ENCODE measurements at regions not wholly inside any gene's neighbourhood (a gene's known extent, or its start where the extent isn't known, plus 50 kb on each side); places are given as distances from the start of the nearest gene placed in this dataset.

DNA sequence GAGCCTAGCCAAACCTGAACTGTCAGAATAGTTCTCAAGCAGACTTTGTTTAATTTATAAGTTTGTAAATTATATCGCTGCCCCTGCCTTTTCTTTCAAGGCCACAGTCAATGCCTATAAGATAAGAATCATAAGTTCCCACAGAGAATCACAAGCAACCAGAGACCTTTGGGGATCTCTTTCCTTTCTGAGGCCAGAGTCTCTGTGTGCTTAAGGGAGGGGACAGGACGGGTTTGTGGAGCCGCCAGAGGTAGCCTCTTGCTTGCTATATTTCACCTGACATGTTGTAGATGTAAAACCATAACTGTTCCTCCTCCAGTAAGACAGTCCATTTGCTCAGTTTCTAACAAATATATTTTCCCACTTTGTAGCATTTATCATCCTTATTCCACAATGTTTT lies 458.8 kb downstream of the RFC3 start:
- TF ChIP-seq, protein P1, sequence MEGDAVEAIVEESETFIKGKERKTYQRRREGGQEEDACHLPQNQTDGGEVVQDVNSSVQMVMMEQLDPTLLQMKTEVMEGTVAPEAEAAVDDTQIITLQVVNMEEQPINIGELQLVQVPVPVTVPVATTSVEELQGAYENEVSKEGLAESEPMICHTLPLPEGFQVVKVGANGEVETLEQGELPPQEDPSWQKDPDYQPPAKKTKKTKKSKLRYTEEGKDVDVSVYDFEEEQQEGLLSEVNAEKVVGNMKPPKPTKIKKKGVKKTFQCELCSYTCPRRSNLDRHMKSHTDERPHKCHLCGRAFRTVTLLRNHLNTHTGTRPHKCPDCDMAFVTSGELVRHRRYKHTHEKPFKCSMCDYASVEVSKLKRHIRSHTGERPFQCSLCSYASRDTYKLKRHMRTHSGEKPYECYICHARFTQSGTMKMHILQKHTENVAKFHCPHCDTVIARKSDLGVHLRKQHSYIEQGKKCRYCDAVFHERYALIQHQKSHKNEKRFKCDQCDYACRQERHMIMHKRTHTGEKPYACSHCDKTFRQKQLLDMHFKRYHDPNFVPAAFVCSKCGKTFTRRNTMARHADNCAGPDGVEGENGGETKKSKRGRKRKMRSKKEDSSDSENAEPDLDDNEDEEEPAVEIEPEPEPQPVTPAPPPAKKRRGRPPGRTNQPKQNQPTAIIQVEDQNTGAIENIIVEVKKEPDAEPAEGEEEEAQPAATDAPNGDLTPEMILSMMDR (conservative IDR thresholded peaks at IDR 0.05; ENCODE audit: low read depth) = no peak
- H3K27ac ChIP-seq = no peak overlapping the region
- DNase-seq (ENCODE audit: low spot score) = no peak
- ChIA-PET CTCF (no interaction called here), POLR2A (ENCODE audit: low non-redundant PET) (no interaction called here)

DNA sequence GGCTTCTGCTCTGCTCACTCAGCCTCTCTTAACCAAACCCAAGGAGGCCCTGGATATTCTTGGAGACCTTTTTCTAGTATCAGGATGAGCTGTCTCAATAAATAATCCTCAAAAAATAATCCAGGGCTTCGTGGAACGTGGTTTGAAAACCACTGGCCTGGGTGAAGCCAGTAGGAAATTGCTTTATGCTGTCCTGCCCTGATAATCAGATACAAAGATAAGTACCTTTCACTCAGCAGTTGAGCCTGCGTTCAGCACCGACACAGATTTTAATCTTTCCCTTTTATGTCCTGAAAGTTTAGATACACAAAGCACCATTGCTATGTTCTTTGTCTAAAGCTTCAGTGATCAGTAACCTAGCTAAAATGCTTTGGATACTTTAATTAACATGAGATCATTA lies 460.0 kb downstream of the RFC3 start:
- ChIA-PET POLR2A (ENCODE audit: low non-redundant PET) (no interaction called here), CTCF (no interaction called here)
- no peak for DNase-seq (ENCODE audit: low spot score)
- no peak overlapping the region for H3K27ac ChIP-seq
- TF ChIP-seq, protein P1 (conservative IDR thresholded peaks at IDR 0.05; ENCODE audit: low read depth) = no peak

DNA sequence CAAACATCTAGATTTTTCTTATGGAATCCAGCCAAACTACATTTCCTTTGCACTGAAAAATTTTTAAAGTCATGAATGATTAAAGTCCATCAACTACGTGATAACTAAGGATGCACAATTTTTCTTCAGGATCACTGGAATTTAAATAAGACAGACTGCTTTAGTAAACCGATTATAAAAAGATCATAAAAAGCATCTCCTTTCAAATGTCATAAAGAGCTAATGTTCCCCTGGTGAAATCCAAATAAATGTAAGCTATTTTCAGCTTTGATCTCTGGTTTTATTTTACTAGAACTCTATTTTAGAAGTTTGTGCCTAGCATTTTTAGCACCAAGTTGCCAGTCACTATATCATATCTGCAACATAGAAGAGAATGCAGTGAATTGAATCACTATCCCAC lies 460.8 kb downstream of the RFC3 start:
- ChIA-PET POLR2A (ENCODE audit: low non-redundant PET) (no interaction called here), CTCF (interaction anchor here (0.5 kb wide), 1 partner anchor 44 kb away, joined by 5 read pairs; no protein-coding TSS in a partner anchor)
- TF ChIP-seq, protein P1 (conservative IDR thresholded peaks at IDR 0.05; ENCODE audit: low read depth) = no peak
- no peak for DNase-seq (ENCODE audit: low spot score)
- H3K27ac ChIP-seq = no peak overlapping the region

DNA sequence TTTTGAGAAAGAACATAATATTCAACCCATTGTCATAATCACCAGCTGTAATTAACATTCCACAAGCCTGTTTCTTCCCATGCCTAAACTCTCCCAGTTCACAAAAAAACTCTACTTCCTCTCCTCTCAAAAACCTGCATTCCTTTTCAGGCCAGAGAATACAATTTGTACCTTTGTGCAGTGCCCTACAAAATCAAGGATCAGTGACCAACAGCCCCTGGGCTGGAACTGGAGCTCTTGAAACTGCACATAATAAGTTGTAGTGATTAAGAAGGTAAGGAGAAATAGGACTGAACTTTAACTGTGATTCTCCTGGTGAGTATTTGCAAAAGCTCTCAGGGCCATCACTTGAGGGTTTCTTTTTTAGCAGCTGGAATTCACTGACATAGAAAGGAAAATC lies 472.7 kb downstream of the RFC3 start:
- no peak overlapping the region for H3K27ac ChIP-seq
- CTCF ChIA-PET = no interaction called here
- TF ChIP-seq, protein P1 (conservative IDR thresholded peaks at IDR 0.05; ENCODE audit: low read depth) = no peak
- POLR2A ChIA-PET (ENCODE audit: low non-redundant PET) = interaction anchor here (0.6 kb wide), 1 partner anchor 16 kb away, joined by 3 read pairs; no protein-coding TSS in a partner anchor
- no peak for DNase-seq (ENCODE audit: low spot score)

DNA sequence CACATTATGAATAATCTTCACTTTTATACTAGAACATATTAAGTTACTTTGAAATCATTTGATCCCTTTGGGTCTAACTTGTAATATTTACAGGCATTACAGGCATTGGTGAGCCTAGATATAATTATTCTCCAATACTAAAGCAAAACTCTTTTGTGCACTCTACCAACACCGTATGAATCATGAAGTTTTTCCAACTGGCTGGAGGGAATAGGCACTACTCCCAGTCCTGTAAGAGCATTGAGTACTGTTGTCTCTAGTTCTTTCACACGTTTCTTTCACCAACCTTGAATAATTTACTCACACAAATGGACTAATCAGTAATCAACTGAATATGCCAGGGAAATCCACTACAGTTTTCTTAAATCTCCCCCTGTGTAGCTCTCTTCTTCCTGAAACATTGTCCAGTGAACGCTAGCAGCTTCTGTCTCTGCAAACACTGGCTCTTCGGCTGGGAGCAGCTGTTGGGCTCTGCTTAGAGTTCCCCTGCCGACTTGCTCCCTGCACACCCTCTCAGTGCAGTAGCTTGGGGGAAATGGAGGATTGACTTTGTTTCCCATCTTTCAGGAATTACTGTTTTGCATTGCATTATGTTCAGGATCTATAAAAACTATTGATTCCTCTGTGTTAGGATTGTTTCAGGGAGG lies 476.7 kb downstream of the RFC3 start:
- H3K27ac ChIP-seq = no peak overlapping the region
- ChIA-PET POLR2A (ENCODE audit: low non-redundant PET) (no interaction called here), CTCF (no interaction called here)
- no peak for DNase-seq (ENCODE audit: low spot score)
- TF ChIP-seq, protein P1 (conservative IDR thresholded peaks at IDR 0.05; ENCODE audit: low read depth) = no peak

DNA sequence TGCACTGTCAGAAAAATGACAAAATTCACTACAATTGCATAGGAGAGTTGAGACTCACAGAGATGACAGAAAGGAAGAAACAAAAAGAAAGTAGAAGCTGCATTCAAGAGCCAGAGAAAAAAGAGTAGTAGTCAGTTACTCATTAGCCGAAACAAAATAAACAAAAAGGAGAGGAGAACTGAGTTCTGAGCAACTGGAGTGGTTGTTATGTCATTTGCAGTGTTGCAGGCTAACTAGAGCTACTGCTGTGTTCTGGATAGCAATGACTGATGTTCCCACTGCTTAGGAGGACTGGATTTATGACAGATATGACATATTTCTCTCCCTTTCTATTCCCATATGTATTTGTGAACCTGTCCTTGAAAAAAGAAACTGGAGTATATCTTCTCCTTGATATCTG lies 482.6 kb downstream of the RFC3 start:
- POLR2A ChIA-PET (ENCODE audit: low non-redundant PET) = no interaction called here
- DNase-seq (ENCODE audit: low spot score) = no peak

More for the DNA sequence above, 482.6 kb downstream of the RFC3 start:
- H3K27ac ChIP-seq = no peak overlapping the region
- CTCF ChIA-PET = no interaction called here
- TF ChIP-seq, protein P1 (conservative IDR thresholded peaks at IDR 0.05; ENCODE audit: low read depth) = no peak

Data from RWPE1 (cell line).